NT2/D1 (cell line): ENCODE measurements at regions not wholly inside any gene's neighbourhood (a gene's known extent, or its start where the extent isn't known, plus 50 kb on each side); places are given as distances from the start of the nearest gene placed in this dataset.

Experiments used
- DNase-seq: peaks from one replicate; pipeline ENCODE4 v3.0.0-alpha.2; 2011; ENCODE audit warnings: low read depth, low spot score
- H3K27me3 ChIP-seq: 2 replicates; pipeline ENCODE4 v1.6.0; 2011; ENCODE audit warnings: mild to moderate bottlenecking; ENCODE audit not compliant: insufficient read length, insufficient read depth
- H3K36me3 ChIP-seq: 2 replicates; pipeline ENCODE4 v1.6.1; 2011; ENCODE audit warnings: mild to moderate bottlenecking, low read length, mixed read lengths; ENCODE audit not compliant: insufficient read depth, insufficient read length
- H3K4me1 ChIP-seq: 2 replicates; pipeline ENCODE4 v1.5.1; 2011; ENCODE audit not compliant: insufficient read depth, insufficient read length
- H3K4me3 ChIP-seq: 2 replicates; pipeline ENCODE4 v1.5.1; 2011; ENCODE audit warnings: low read depth; ENCODE audit not compliant: insufficient read length
- H3K9ac ChIP-seq: 2 replicates; pipeline ENCODE4 v1.6.0; 2011; ENCODE audit warnings: low read depth; ENCODE audit not compliant: insufficient read length
- H3K9me3 ChIP-seq: 2 replicates; pipeline ENCODE4 v1.5.1; 2011; ENCODE audit warnings: mild to moderate bottlenecking, low read length; ENCODE audit not compliant: insufficient read depth
- SUZ12 ChIP-seq: IDR thresholded peaks from 2 replicates; pipeline ENCODE4 v1.6.1; 2011; ENCODE audit not compliant: insufficient read length, insufficient read depth; ENCODE audit errors: extremely low read depth
- YY1 ChIP-seq: IDR thresholded peaks from 2 replicates; pipeline ENCODE4 v1.6.1; 2011; ENCODE audit not compliant: insufficient read length, insufficient read depth
- ZNF274 ChIP-seq: IDR thresholded peaks from 2 replicates; pipeline ENCODE4 v1.6.1; 2011; ENCODE audit warnings: mild to moderate bottlenecking, low read depth, low read length

GRCh38 chr1:193567937-193568336, 381.5 kb upstream of the B3GALT2 start:
- Histone ChIP-seq H3K27me3 (no peaks in the 10 kb centered on the region), H3K36me3 (no peaks in the 10 kb centered on the region), H3K4me1 (no peaks in the 10 kb centered on the region), H3K9me3 (no peaks in the 10 kb centered on the region), H3K9ac (no peak overlapping the region), H3K4me3 (no peak overlapping the region)
- DNase-seq, result no peak
- no peak for TF ChIP-seq SUZ12
- no peak for TF ChIP-seq YY1
- TF ChIP-seq ZNF274, result no peak

DNA sequence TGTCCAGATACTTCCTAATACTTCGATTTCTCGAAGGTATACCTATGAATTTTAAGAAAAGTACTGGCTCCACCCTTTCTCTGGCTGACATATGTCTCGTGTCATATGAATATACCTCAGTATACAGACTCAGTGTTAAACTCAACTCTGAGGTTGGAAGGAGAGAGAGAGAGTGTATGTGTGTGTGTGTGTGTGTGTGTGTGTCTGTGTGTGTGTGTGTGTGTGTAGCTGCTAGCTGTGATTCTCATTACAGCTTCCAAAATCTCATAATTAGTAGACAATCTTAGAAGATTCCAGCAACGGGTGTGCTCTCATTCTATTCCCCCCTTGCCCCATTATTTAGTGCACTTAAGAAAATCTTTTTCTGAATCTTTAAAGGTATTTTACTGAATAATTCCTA, 380.3 kb upstream of the B3GALT2 start:
- Histone ChIP-seq H3K27me3 (no peaks in the 10 kb centered on the region), H3K9me3 (no peaks in the 10 kb centered on the region), H3K4me3 (no peak overlapping the region), H3K4me1 (peaks cover 2% of the 10 kb centered on the region), H3K9ac (no peak overlapping the region), H3K36me3 (no peaks in the 10 kb centered on the region)
- DNase-seq, result no peak
- no peak for TF ChIP-seq ZNF274
- TF ChIP-seq SUZ12, result no peak
- TF ChIP-seq YY1, result no peak

DNA sequence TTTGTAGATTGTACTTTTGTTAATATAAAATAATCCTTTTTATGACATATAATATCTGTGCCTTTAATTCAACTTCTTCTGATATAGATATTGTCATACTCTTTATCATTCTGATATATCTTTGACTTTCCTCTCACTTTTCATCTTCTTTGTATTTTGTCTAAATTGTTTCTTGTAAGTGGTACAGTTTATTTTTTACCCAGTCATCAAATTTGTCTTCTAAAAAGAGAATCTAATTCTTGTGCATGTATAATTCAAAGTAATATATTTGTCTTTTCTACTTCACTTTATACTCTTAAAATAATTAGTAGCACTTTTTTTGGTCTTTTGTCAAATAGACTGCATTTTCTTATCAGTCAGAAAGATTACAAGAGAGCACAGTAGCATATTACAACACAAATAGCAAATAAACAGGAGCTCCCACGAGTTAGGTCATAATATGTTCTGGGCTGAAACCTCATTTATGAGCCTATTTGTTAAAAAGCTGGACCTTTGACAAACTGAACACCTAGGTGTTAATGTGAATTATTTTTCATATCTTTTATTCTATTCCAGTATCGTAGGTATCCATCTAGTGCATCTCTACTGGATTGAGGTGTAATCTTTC, 379.7 kb upstream of the B3GALT2 start:
- Histone ChIP-seq H3K9ac (no peak overlapping the region), H3K27me3 (no peaks in the 10 kb centered on the region), H3K9me3 (no peaks in the 10 kb centered on the region), H3K36me3 (no peaks in the 10 kb centered on the region), H3K4me3 (no peak overlapping the region), H3K4me1 (peaks cover 2% of the 10 kb centered on the region)
- DNase-seq, result no peak
- TF ChIP-seq YY1, result no peak

GRCh38 chr1:193562121-193562520, 375.7 kb upstream of the B3GALT2 start:
- H3K9me3 ChIP-seq, result no peaks in the 10 kb centered on the region
- H3K4me3 ChIP-seq, result no peak overlapping the region
- no peaks in the 10 kb centered on the region for H3K27me3 ChIP-seq
- TF ChIP-seq SUZ12, result no peak
- H3K9ac ChIP-seq, result no peak overlapping the region
- no peaks in the 10 kb centered on the region for H3K36me3 ChIP-seq
- H3K4me1 ChIP-seq, result peaks cover 2% of the 10 kb centered on the region
- peak; percentile 80 for DNase-seq

DNA sequence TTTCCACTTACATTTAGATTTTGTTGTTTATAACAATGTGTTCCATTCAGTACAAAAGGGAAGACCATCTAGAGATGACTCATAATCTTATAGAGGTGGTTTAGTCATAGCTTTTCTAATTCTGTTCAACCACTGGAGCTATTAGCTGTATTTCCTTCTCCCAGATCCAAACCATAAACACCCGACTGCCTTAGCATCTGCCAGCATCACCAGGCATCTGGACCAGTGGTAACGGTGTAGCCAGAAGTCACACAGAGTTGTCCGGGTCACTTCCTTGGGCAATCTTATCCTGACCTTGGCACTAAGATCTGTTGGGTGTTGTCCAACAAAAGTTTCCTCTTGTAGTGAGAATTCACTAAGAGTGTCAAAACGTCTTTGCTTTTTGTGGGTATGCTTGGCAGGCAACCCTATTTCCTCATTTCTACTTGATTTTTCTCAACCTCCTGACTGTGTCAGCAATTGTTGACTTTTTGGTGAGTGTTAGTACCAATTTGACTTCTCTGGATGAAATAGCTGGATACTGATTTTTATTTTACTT, 372.1 kb upstream of the B3GALT2 start:
- Histone ChIP-seq H3K27me3 (no peaks in the 10 kb centered on the region), H3K36me3 (no peaks in the 10 kb centered on the region), H3K4me1 (peaks cover 2% of the 10 kb centered on the region), H3K4me3 (no peak overlapping the region), H3K9ac (no peak overlapping the region), H3K9me3 (no peaks in the 10 kb centered on the region)
- no peak for DNase-seq
- TF ChIP-seq SUZ12 (no peak), ZNF274 (no peak), YY1 (no peak)

GRCh38 chr1:193555662-193556441, 369.4 kb upstream of the B3GALT2 start:
- Histone ChIP-seq H3K36me3 (no peaks in the 10 kb centered on the region), H3K4me1 (no peaks in the 10 kb centered on the region), H3K4me3 (no peak overlapping the region), H3K27me3 (no peaks in the 10 kb centered on the region), H3K9me3 (no peaks in the 10 kb centered on the region), H3K9ac (no peak overlapping the region)
- DNase-seq, result no peak
- no peak for TF ChIP-seq ZNF274
- no peak for TF ChIP-seq SUZ12
- no peak for TF ChIP-seq YY1

GRCh38 chr1:193553564-193553963, 367.2 kb upstream of the B3GALT2 start:
- TF ChIP-seq ZNF274, result no peak
- TF ChIP-seq YY1, result no peak
- no peak for TF ChIP-seq SUZ12
- H3K27me3 ChIP-seq, result no peaks in the 10 kb centered on the region
- H3K36me3 ChIP-seq, result no peaks in the 10 kb centered on the region
- no peak overlapping the region for H3K4me3 ChIP-seq
- DNase-seq, result no peak
- no peak overlapping the region for H3K9ac ChIP-seq
- H3K4me1 ChIP-seq, result no peaks in the 10 kb centered on the region
- H3K9me3 ChIP-seq, result no peaks in the 10 kb centered on the region
